Central memory CD8-positive, alpha-beta T cell (primary cell): ENCODE measurements at regions not wholly inside any gene's neighbourhood (a gene's known extent, or its start where the extent isn't known, plus 50 kb on each side); places are given as distances from the start of the nearest gene placed in this dataset.

ENCODE experiments used
- ATAC-seq: fragments of 150-1000 bp; cut with Tn5 transposase; replicated peaks from 2 replicates; pipeline ENCODE4 v1.10.0; 2022; ENCODE audit warnings: mild to moderate bottlenecking, moderate FRiP score, moderate number of reproducible peaks; ENCODE audit not compliant: poor library complexity, severe bottlenecking; ENCODE audit errors: extremely low read depth
- DNase-seq, 2 donors: peaks; one replicate each; pipeline ENCODE4 v3.0.0; 2021; ENCODE audit warnings: low spot score in 2 of 2
- H3K27ac Mint-ChIP-seq: one replicate; pipeline ENCODE4 v1.8.0; 2022; ENCODE audit warnings: low read depth, mild to moderate bottlenecking, moderate library complexity, mixed read lengths
- H3K27me3 Mint-ChIP-seq: one replicate; pipeline ENCODE4 v1.8.0; 2022; ENCODE audit warnings: mixed read lengths
- H3K36me3 Mint-ChIP-seq: one replicate; pipeline ENCODE4 v1.8.0; 2022; ENCODE audit warnings: mild to moderate bottlenecking, moderate library complexity, mixed read lengths; ENCODE audit not compliant: insufficient read depth
- H3K4me1 Mint-ChIP-seq: one replicate; pipeline ENCODE4 v1.8.0; 2022; ENCODE audit warnings: mixed read lengths
- H3K4me3 Mint-ChIP-seq: one replicate; pipeline ENCODE4 v1.8.0; 2022; ENCODE audit warnings: mild to moderate bottlenecking, moderate library complexity, mixed read lengths
- H3K9me3 Mint-ChIP-seq: one replicate; pipeline ENCODE4 v1.8.0; 2022; ENCODE audit warnings: mixed read lengths

DNA sequence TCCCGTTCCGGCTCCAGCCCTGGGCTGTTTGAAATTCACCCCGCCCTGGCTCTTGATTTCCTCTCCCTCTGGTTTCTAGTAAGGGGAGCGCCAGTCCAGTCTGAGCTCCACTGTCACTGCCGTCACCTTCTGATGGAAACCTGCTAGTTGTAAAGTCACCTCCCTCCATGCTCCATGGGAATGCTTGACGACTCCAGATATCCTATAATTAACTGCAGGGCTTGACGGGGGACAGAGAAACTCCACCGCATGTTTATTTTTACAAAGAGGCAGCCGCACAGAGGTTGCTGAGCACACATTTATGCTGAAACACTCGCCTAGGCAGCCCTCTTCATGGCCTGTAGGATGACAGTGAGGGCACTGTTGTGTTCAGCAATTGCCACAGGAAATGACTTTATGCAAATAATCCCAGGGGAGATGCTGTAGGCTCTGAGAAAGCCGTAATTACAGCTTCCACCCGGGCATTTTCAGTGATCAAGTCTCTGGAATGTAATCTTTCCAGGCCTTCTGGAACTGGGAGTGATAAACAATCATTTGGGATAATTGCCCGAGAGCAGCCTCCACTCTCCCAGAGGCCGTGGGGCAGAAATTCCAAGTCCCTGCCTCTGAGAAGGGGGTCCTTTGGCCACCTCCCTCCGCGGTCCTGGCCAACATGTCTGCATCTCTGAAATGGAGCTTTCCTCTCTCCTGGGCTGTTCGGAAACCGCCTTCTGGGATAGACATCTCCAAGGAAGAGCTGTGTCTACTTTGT lies 300.5 kb downstream of the KLF6 start:
- Mint-ChIP-seq H3K36me3 (peaks cover 3% of the 10 kb centered on the region), H3K4me1 (peaks cover 10% of the 10 kb centered on the region), H3K27ac (no peak overlapping the region), H3K9me3 (peaks cover 6% of the 10 kb centered on the region), H3K27me3 (peaks cover 22% of the 10 kb centered on the region), H3K4me3 (peak overlapping the region; percentile 51)
- DNase-seq (no peak), ATAC-seq (no peak)

DNA sequence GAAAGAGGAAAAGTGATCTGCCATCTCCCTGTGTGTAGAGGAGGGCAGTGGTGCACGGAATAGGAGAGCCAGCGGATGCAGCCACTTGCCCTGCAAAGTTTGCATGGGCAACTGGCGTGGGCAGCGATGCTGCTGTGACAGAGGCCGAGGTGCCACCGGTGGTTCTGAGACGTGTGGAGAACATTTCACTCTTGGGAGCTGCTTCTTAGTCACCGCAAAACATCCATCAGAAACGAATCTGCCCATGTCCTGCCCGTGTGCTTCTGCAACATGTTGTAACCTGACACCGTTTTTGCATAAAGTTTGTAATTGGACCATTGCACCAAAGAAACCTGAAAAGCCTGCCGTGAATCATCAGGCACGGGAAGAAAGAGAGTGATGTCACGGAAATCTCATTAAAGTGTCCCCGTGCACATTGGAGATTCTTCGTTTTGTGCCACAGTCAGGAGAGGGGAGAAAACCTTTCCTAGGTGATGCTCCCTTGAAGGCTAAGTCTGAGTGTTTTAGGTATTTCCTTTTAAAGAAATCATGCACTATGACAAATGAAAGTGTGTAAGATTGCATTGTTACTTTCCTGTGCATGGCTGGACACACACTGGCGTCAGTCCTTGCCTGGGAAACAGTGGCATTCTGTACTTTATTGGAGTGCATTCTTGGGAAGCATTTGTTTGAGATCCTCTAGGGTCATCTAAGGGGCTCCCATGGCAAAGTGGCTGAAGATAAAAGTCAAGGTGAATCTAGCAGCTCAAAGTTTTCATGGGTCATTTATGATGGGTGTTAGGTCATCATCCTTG lies 302.6 kb downstream of the KLF6 start:
- DNase-seq (no peak), ATAC-seq (no peak)
- peaks cover 3% of the 10 kb centered on the region for H3K36me3 Mint-ChIP-seq
- peaks cover 10% of the 10 kb centered on the region for H3K4me1 Mint-ChIP-seq
- H3K9me3 Mint-ChIP-seq = no peaks in the 10 kb centered on the region
- peaks cover 22% of the 10 kb centered on the region for H3K27me3 Mint-ChIP-seq
- no peak overlapping the region for H3K4me3 Mint-ChIP-seq
- no peak overlapping the region for H3K27ac Mint-ChIP-seq

DNA sequence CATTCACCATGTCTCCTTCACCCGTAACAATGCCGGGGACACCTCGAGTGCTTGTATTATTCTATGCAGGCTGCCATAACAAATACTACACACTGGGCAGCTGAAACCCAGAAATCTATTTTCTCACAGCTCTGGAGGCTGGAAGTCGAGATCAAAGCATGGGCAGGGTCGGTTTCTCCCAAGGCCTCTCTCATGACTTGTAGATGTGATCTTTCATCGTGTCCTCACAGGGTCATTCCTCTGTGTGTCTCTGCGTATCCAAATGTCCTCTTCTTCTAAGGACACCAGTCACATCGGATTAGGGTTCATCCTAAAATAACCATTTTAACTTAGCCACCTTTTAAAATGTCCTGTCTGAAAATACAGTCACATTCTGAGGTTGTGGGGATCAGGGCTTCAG lies 303.5 kb downstream of the KLF6 start:
- Mint-ChIP-seq H3K9me3 (no peaks in the 10 kb centered on the region), H3K4me3 (no peak overlapping the region), H3K4me1 (peaks cover 10% of the 10 kb centered on the region), H3K27me3 (peaks cover 22% of the 10 kb centered on the region), H3K36me3 (peaks cover 3% of the 10 kb centered on the region), H3K27ac (no peak overlapping the region)
- DNase-seq (no peak), ATAC-seq (no peak)

DNA sequence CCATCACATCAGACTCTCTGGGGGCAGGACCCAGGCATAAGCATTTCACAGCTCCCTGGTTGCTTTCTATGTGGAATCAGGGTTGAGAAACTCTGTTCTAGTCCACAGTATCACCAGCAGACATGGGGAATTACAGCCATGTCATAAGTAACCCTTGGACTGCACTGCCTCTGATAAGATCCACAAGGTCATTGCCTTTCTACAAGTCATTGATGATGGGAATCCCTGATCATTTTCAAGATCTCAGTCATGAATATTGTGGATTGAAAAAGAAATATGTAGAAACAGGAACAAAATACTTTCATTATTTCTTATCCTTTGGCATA lies 304.1 kb downstream of the KLF6 start:
- H3K36me3 Mint-ChIP-seq = peaks cover 3% of the 10 kb centered on the region
- DNase-seq (no peak), ATAC-seq (no peak)
- H3K4me3 Mint-ChIP-seq = no peak overlapping the region
- no peaks in the 10 kb centered on the region for H3K9me3 Mint-ChIP-seq
- peaks cover 10% of the 10 kb centered on the region for H3K4me1 Mint-ChIP-seq
- H3K27ac Mint-ChIP-seq = no peak overlapping the region
- H3K27me3 Mint-ChIP-seq = peaks cover 22% of the 10 kb centered on the region

DNA sequence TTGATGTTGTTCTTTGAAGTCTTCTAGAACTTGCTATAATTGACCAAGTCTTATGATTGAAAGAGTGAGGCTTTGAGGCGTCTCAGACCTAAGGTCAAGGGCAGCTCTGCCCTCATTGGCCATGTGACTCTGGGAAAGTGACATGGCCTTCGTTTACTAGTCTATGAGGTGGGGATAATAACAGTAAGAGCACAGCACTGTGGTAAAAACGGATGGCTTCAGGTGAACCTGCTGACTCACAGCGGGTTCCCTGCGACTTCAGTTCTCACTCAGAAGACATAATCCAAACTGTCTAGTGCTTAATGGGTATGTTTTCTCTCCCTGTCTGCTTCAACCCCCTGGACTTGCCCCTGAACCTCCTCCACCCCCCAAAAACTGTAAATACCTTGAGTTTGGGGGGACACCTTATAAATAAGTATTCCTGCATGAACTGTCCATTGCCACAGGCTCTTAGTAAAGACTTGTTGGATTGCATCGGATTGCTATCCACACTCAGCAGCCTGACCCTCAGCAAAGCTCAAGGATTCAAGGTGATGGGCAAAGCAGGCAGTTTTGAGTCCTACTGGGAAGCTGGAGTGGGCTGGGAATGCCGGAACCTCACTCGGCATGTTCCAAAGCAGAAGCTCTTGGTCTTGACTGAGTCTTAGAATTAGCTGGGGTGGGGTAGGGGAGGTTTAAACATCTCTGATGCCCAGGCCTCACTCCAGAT lies 304.6 kb downstream of the KLF6 start:
- H3K27me3 Mint-ChIP-seq = peaks cover 17% of the 10 kb centered on the region
- H3K36me3 Mint-ChIP-seq = peaks cover 3% of the 10 kb centered on the region
- H3K9me3 Mint-ChIP-seq = no peaks in the 10 kb centered on the region
- ATAC-seq (no peak), DNase-seq (no peak)
- H3K4me1 Mint-ChIP-seq = peaks cover 7% of the 10 kb centered on the region
- no peak overlapping the region for H3K4me3 Mint-ChIP-seq
- H3K27ac Mint-ChIP-seq = no peak overlapping the region

DNA sequence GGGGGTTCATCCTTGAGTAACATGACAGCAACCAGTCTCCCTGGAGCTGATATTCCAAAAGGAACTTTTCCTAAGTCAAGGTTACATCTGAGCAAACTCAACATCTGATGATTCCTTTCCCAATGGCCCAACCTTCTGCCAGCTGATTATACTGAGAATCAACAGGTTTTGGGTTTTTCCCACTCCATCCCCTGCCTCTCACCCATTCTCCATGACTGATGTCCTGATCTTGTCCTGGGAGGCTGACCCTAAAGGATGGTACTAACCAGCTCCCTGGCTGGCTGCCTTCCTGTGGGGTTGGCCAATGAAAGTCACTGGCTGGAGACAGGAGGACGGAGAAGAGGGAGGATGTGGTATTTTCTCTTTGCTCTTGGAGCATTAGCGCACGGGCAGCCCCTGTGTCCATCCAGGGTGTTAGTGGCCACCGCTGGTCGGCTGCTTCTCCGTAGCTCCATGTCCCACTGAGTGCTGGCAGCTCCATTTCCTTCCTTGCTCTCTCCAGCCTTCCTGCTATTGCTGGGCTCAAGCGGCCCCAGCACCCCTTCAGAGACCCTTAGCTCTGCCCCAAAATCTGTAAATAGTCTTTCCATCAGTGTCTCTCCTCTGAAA lies 306.2 kb upstream of the PITRM1 start:
- Mint-ChIP-seq H3K27ac (no peak overlapping the region), H3K4me1 (peaks cover 2% of the 10 kb centered on the region), H3K36me3 (peaks cover 3% of the 10 kb centered on the region), H3K27me3 (peaks cover 10% of the 10 kb centered on the region), H3K4me3 (no peak overlapping the region), H3K9me3 (no peaks in the 10 kb centered on the region)
- DNase-seq (no peak), ATAC-seq (no peak)

DNA sequence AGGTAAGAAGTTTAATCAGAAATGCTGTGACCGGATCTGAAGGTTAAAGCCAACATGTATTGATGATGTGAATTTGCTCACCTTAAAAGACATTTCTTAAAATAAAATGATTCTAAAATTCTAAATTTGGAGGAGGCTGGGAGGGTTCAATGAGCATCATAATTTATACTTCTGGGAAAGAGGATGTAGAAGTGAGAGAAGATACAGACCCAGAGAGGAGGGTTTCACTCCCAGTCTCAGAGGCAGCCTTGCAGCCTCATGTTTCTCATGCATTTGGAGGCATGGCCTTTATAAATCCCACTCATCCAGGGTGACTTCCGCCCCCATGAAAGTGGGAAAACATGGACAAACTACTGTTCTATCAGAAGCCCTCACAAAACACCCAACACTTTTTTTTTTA lies 305.6 kb upstream of the PITRM1 start:
- Mint-ChIP-seq H3K27me3 (peaks cover 10% of the 10 kb centered on the region), H3K4me1 (peaks cover 5% of the 10 kb centered on the region), H3K27ac (no peak overlapping the region), H3K36me3 (no peaks in the 10 kb centered on the region), H3K9me3 (no peaks in the 10 kb centered on the region), H3K4me3 (no peak overlapping the region)
- no peak for DNase-seq
- ATAC-seq = no peak

DNA sequence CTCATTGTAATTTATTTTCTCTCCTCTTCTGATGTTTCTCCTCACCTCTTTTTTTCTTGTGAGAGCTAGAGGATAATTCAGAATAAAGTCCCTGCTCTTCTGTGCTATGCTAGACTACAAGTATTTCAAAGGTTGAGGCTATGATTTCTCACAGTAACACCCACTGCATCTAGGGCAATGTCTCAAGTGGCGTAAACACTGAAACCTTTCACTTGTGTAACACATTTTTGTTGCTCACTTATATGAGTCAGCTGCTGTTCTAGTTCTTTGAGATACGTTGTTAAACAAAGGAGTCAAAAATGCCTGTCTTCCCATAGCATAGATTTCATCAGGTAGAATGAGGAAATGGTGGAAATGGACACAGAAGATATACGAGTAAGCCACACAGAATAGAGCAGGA lies 305.1 kb upstream of the PITRM1 start:
- no peaks in the 10 kb centered on the region for H3K9me3 Mint-ChIP-seq
- no peaks in the 10 kb centered on the region for H3K36me3 Mint-ChIP-seq
- ATAC-seq (no peak), DNase-seq (no peak)
- no peak overlapping the region for H3K4me3 Mint-ChIP-seq
- H3K27ac Mint-ChIP-seq = no peak overlapping the region
- H3K4me1 Mint-ChIP-seq = peaks cover 9% of the 10 kb centered on the region
- peaks cover 10% of the 10 kb centered on the region for H3K27me3 Mint-ChIP-seq

DNA sequence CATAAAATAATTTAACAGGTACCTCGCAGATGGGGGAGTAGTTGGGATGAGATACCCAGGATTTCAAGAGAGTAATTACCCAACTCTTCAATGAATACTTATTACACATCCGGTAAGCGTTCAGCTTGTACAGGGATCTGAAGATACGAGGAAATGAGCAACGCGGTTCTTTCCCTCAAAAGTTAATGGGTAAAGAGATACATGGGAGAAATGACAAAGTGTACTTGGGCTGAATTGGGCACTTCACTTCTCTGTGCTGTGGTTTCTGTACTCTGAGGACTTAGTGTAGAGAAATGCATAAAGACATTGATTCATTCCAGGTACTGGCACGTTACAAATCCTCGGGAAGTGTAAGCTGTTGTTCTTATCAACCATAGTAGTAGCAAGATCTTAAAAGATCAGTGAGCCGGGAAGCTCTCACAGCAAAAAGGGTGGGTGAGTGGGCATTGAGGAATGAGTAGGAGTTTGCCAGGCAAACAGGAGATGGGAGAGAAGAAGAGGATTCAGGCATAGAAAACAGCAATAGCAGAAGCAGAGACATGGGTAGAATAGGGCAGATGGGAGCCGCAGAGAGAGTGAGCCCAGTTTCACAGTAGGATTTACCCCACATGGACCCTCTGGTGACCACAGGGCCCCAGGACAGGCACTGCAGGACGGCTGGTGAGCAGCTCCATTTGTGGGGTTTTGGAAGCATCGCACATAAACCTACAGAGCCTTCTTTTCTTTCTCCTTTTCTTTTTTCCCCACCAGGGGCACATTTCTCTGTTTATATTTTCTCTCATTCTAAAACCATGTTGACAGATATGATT lies 304.3 kb upstream of the PITRM1 start:
- Mint-ChIP-seq H3K27me3 (peaks cover 7% of the 10 kb centered on the region), H3K9me3 (no peaks in the 10 kb centered on the region), H3K36me3 (no peaks in the 10 kb centered on the region), H3K4me3 (no peak overlapping the region), H3K27ac (no peak overlapping the region), H3K4me1 (peaks cover 12% of the 10 kb centered on the region)
- ATAC-seq (no peak), DNase-seq (no peak)

DNA sequence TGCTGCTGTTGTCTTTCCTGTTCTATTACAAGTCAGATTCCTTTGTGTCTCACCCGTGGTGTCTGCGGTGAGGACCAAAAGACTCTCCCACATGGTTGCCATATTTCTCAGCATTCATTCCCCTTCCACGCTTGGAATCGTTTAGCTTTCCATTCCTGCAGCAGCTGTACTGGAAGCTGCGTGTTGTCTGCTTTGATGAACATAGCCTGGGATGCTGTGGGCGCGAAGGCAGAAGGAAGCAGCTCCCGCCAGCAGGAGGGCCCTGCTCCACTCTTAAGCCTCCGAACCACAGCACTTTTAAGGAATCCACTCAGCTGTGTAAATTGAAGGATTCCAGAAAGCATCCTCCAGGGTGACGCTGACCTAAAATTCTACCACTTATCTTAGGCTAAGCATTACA lies 303.6 kb upstream of the PITRM1 start:
- Mint-ChIP-seq H3K27me3 (peaks cover under 1% of the 10 kb centered on the region), H3K27ac (no peak overlapping the region), H3K4me1 (peaks cover 14% of the 10 kb centered on the region), H3K4me3 (no peak overlapping the region), H3K9me3 (no peaks in the 10 kb centered on the region), H3K36me3 (no peaks in the 10 kb centered on the region)
- DNase-seq (no peak), ATAC-seq (no peak)

DNA sequence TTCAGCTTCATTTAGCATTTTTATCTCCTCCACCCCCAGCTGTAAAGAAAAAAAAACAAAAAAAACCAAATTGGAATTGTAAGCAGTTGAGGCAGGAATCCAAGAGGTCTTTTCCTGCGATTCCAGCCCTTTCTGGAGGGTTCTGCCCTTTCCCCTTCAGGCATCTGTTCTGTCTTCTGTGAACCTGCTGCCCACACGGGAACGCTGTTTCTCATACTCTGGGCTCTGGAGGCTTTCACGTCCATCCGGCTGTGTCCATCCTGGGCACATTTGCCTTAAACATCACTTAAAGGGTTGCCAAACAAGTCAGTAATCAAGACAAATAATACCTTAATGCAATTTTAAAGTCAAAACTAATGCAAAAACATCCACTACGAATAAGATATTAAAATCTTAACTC lies 302.8 kb upstream of the PITRM1 start:
- no peaks in the 10 kb centered on the region for H3K36me3 Mint-ChIP-seq
- no peak overlapping the region for H3K27ac Mint-ChIP-seq
- H3K4me3 Mint-ChIP-seq = no peak overlapping the region
- DNase-seq = no peak
- peaks cover 14% of the 10 kb centered on the region for H3K4me1 Mint-ChIP-seq
- H3K27me3 Mint-ChIP-seq = no peaks in the 10 kb centered on the region
- ATAC-seq = no peak
- H3K9me3 Mint-ChIP-seq = no peaks in the 10 kb centered on the region

DNA sequence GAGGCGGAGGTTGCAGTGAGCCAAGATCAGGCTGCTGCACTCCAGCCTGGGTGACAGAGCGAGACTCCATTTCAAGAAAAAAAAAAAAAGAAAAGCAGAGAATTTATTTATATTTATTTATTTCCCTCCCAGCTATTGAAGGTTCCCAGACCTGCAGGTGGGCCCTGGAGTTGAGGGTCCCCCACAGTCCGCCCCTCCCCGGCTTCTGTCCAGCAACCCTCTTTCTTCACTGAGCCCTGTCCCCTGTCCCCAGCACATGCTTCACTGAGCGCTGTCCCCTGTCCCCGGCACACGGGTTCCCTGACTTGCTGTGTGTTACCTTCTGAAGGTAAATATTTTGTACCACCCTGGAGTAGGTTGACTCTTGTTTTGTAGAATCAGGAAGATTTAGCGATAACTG lies 301.7 kb upstream of the PITRM1 start:
- H3K4me1 Mint-ChIP-seq = peaks cover 14% of the 10 kb centered on the region
- no peak overlapping the region for H3K27ac Mint-ChIP-seq
- H3K9me3 Mint-ChIP-seq = no peaks in the 10 kb centered on the region
- no peak overlapping the region for H3K4me3 Mint-ChIP-seq
- H3K27me3 Mint-ChIP-seq = peaks cover 3% of the 10 kb centered on the region
- DNase-seq (no peak), ATAC-seq (no peak)
- H3K36me3 Mint-ChIP-seq = no peaks in the 10 kb centered on the region
